Pancreas (tissue), 10 donors: ENCODE measurements at regions not wholly inside any gene's neighbourhood (a gene's known extent, or its start where the extent isn't known, plus 50 kb on each side); places are given as distances from the start of the nearest gene placed in this dataset.

Experiments
- ATAC-seq, 4 donors: fragments of 200-7000 bp; cut with Tn5 transposase; one replicate each; pipeline versions ENCODE4 v1.8.0 to v1.9.1; 2020; ENCODE audit warnings: mild to moderate bottlenecking in 4 of 4, moderate library complexity in 4 of 4
- DNase-seq, 6 donors: peaks; one replicate each; pipeline ENCODE4 v3.0.0-alpha.2; 2020
- FAIRE-seq: peaks from 2 replicates; lab custom pipeline; 2012; peaks lifted over from hg19 to GRCh38; lab: Jason Lieb, UNC
- H3K27ac ChIP-seq, 4 donors: fragments of 200-600 bp; sonication (generic); 1 replicate in 3 of 4; 2 replicates in 1 of 4; pipeline versions ENCODE4 v1.5.0 to v1.8.0; 2020
- H3K27me3 ChIP-seq, 4 donors: fragments of 200-600 bp; one replicate each; pipeline ENCODE4 v1.8.0; 2021
- H3K36me3 ChIP-seq, 3 donors: fragments of 200-600 bp; sonication (generic) in 1 of 3; one replicate each; pipeline versions ENCODE4 v1.5.0 to v1.8.0; 2020 to 2021
- H3K4me1 ChIP-seq, 3 donors: fragments of 200-600 bp; one replicate each; pipeline ENCODE4 v1.8.0; 2021
- H3K4me3 ChIP-seq, 4 donors: fragments of 200-600 bp; sonication (generic) in 2 of 4; one replicate each; pipeline versions ENCODE4 v1.5.0 to v1.8.0; 2020 to 2021
- H3K9me3 ChIP-seq, 4 donors: fragments of 200-600 bp; one replicate each; pipeline ENCODE4 v1.8.0; 2021
- WGBS, 2 donors: extraction: QIAGEN DNeasy Blood & Tissue Kit; methylation state at CpG; one replicate each; pipeline ENCODE4 v1.1.7; 2013; 5-methylcytosine and 5-hydroxymethylcytosine counted together
- intact Hi-C, 3 donors: fragments of 100-400 bp; cut with DNase I; formaldehyde crosslinking; loops; one replicate each; pipeline versions ENCODE4 v1.11.1 to v1.14.2; 2022
- TF ChIP-seq, protein P1 (sequence below), 4 donors: fragments of 200-600 bp; sonication (generic) in 3 of 4; IDR thresholded peaks; one replicate each; pipeline versions ENCODE4 v1.5.0 to v1.8.0; 2021; ENCODE audit warnings: antibody characterized with exemption in 4 of 4
- donor health status: healthy with polysubstance abuse.
- donor health status: DM: no; HTN: no; CAD: no; lungs with moderate emphysema.
- donor health status: DM: no; HTN: no; CAD: no.
- donor health status: control.
- donor health status: control.
- donor health status: Bipolar disorder and iron deficiency.
- donor health status: DM: yes; HTN: yes; CAD: no.
- donor health status: DM: no; HTN: no; CAD: no.
- donor health status: DM: no; HTN: no; CAD: no.
- donor health status: DM: yes; HTN: yes; CAD: no.

DNA sequence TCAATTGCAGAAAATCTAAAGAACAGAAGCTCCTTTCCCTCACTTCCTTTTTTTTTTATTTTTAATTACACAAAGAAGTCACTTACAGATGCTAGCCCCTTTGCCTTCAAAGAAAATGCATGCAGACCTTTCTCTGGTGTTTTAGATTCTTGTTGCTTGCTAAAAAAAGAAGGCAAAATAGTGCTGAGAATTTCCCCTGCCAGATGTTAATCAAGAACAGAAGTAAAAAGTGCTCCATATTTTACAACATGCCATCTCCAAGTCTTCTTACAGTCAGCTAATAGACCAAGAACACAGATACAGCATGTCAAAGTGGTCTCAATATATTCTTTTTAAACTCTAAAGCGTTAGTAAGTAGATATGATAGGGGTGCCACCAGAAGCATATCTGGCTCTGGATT is 142.8 kb upstream of the RGMB start:
- no peak for ATAC-seq
- 73 to 84% methylated on average over 1 of the region's 1 CpG for WGBS, 2 donors
- no peak for DNase-seq
- Histone ChIP-seq H3K4me3 (no peak overlapping the region), H3K27me3 (no peaks in the 10 kb centered on the region), H3K27ac (no peak overlapping the region), H3K9me3 (no peaks in the 10 kb centered on the region), H3K36me3 (no peaks in the 10 kb centered on the region), H3K4me1 (no peaks in the 10 kb centered on the region)
- TF ChIP-seq, protein P1, sequence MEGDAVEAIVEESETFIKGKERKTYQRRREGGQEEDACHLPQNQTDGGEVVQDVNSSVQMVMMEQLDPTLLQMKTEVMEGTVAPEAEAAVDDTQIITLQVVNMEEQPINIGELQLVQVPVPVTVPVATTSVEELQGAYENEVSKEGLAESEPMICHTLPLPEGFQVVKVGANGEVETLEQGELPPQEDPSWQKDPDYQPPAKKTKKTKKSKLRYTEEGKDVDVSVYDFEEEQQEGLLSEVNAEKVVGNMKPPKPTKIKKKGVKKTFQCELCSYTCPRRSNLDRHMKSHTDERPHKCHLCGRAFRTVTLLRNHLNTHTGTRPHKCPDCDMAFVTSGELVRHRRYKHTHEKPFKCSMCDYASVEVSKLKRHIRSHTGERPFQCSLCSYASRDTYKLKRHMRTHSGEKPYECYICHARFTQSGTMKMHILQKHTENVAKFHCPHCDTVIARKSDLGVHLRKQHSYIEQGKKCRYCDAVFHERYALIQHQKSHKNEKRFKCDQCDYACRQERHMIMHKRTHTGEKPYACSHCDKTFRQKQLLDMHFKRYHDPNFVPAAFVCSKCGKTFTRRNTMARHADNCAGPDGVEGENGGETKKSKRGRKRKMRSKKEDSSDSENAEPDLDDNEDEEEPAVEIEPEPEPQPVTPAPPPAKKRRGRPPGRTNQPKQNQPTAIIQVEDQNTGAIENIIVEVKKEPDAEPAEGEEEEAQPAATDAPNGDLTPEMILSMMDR (IDR thresholded peaks at IDR 0.05) = no peak
- FAIRE-seq = no peak
- intact Hi-C loops = no loop called here

DNA sequence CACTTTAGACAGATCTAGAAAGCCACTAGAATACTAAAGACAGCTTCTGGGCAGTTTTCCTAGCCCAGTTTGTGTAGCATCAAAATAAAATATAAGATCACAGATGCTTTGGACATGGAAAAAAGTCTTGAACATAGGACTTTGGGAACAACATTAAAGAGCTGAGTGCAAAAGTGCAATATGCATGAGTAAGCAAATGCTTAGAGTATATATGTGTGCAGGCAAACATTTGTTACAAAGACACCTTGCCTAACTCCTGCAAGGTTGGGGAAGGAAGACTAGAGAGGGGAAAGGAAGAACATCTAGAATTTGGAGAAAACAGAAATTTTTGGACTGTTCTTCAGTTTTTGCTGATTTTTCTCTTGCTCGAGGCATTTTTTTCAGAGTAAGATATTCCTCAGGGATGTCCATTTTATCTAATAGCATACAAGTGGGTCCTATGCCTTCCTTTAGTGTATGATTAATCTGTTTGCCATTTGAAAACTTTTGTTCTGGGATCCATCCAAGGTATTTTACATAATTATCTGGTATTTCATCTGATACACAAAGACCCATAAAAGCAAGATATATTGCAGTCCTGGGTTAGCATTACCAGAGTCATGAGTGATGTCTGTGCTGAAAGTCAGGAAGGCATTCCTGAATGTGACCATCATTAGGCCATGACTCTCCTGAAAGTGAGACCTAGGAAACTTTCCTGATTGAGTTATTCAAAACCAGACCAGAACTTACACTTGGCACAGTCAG is 142.0 kb upstream of the RGMB start:
- Histone ChIP-seq H3K4me3 (no peak overlapping the region), H3K27ac (no peak overlapping the region), H3K27me3 (no peaks in the 10 kb centered on the region), H3K4me1 (no peaks in the 10 kb centered on the region), H3K9me3 (no peaks in the 10 kb centered on the region), H3K36me3 (no peaks in the 10 kb centered on the region)
- DNase-seq (no peak), FAIRE-seq (no peak), ATAC-seq (no peak)
- intact Hi-C loops = no loop called here
- WGBS, 2 donors = 84 to 96% methylated on average over 1 of the region's 1 CpG
- TF ChIP-seq, protein P1 (IDR thresholded peaks at IDR 0.05) = no peak

GRCh38 chr5:98635656-98636055 is 137.8 kb upstream of the RGMB start:
- ATAC-seq = no peak
- WGBS, 2 donors = 77 to 79% methylated on average over 3 of the region's 3 CpGs
- TF ChIP-seq, protein P1 (IDR thresholded peaks at IDR 0.05) = no peak
- FAIRE-seq = no peak
- no peak for DNase-seq
- Histone ChIP-seq H3K36me3 (no peaks in the 10 kb centered on the region), H3K27ac (no peak overlapping the region), H3K9me3 (no peaks in the 10 kb centered on the region), H3K27me3 (no peaks in the 10 kb centered on the region), H3K4me1 (peaks cover 0 to 4% (median 0%) of the 10 kb centered on the region in 3 donors), H3K4me3 (no peak overlapping the region)
- intact Hi-C loops = no loop called here

- ATAC-seq = no peak
- no peak overlapping the region for H3K27ac ChIP-seq
- WGBS, 2 donors = 88 to 92% methylated on average over 1 of the region's 1 CpG
Measured at GRCh38 chr5:98637116-98637515, 136.3 kb upstream of the RGMB start.

GRCh38 chr5:98637557-98637956 is 135.9 kb upstream of the RGMB start:
- TF ChIP-seq, protein P1 (IDR thresholded peaks at IDR 0.05) = no peak
- Histone ChIP-seq H3K4me1 (peaks cover 0 to 4% (median 0%) of the 10 kb centered on the region in 3 donors), H3K27me3 (no peaks in the 10 kb centered on the region), H3K27ac (no peak overlapping the region), H3K4me3 (no peak overlapping the region), H3K36me3 (no peaks in the 10 kb centered on the region), H3K9me3 (no peaks in the 10 kb centered on the region)
- intact Hi-C loops = no loop called here
- ATAC-seq = no peak
- FAIRE-seq = no peak
- no peak for DNase-seq
- WGBS, 2 donors = 86 to 92% methylated on average over 3 of the region's 3 CpGs

More at GRCh38 chr5:98637116-98637515, 136.3 kb upstream of the RGMB start:
- Histone ChIP-seq H3K27me3 (no peaks in the 10 kb centered on the region), H3K4me1 (peaks cover 0 to 4% (median 0%) of the 10 kb centered on the region in 3 donors), H3K36me3 (no peaks in the 10 kb centered on the region), H3K9me3 (no peaks in the 10 kb centered on the region), H3K4me3 (no peak overlapping the region)
- DNase-seq (no peak), FAIRE-seq (no peak)
- TF ChIP-seq, protein P1 (IDR thresholded peaks at IDR 0.05) = no peak
- intact Hi-C loops = no loop called here
